ENCODE measurements at regions not wholly inside any gene's neighbourhood (a gene's known extent, or its start where the extent isn't known, plus 50 kb on each side); places are given as distances from the start of the nearest gene placed in this dataset.

DNA sequence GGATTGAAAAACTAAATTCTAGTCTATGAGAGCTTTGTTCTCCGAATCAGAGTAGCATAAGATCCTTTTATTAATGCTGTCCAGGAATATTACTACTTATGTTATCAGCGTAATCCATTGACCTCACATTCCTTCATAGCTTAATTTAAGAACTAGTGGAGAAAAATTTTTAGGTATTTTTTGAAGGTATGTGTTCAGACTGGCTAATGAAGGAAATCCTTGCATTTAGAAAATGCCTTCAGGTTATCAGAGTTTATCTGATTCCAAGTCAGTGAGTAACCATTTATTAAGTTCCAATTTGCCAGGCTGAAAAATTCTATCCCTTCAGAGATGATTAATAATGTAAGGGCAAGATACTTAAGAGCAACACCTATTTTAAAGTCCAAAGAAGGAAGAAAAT is 338.2 kb upstream of the B3GALT2 start:
- Histone ChIP-seq H3K27ac (no peak overlapping the region), H3K4me3 (no peak overlapping the region), H3K36me3 (replicated peaks; ENCODE audit: insufficient read depth, low read depth) (no peaks in the 10 kb centered on the region), H2AFZ (no peak overlapping the region), H3K9me2 (replicated peaks; ENCODE audit: insufficient read depth) (no peaks in the 10 kb centered on the region), H3K9me3 (ENCODE audit: low read depth) (no peaks in the 10 kb centered on the region), H3K79me2 (no peaks in the 10 kb centered on the region), H3K4me1 (ENCODE audit: insufficient read depth) (peaks cover 6% of the 10 kb centered on the region), H3K4me2 (no peak overlapping the region), H4K20me1 (ENCODE audit: insufficient read depth, poor library complexity, severe bottlenecking) (no peaks in the 10 kb centered on the region), H3K27me3 (no peaks in the 10 kb centered on the region)
- no peak for DNase-seq (ENCODE audit: low spot score)
- no peak for TF ChIP-seq EZH2 (IDR thresholded peaks at IDR 0.05; ENCODE audit: borderline replicate concordance)
- no peak for TF ChIP-seq EZH2phosphoT487 (IDR thresholded peaks at IDR 0.05; ENCODE audit: low read depth, severe bottlenecking, unreplicated experiment)
- TF ChIP-seq, protein P1, sequence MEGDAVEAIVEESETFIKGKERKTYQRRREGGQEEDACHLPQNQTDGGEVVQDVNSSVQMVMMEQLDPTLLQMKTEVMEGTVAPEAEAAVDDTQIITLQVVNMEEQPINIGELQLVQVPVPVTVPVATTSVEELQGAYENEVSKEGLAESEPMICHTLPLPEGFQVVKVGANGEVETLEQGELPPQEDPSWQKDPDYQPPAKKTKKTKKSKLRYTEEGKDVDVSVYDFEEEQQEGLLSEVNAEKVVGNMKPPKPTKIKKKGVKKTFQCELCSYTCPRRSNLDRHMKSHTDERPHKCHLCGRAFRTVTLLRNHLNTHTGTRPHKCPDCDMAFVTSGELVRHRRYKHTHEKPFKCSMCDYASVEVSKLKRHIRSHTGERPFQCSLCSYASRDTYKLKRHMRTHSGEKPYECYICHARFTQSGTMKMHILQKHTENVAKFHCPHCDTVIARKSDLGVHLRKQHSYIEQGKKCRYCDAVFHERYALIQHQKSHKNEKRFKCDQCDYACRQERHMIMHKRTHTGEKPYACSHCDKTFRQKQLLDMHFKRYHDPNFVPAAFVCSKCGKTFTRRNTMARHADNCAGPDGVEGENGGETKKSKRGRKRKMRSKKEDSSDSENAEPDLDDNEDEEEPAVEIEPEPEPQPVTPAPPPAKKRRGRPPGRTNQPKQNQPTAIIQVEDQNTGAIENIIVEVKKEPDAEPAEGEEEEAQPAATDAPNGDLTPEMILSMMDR (IDR thresholded peaks at IDR 0.05; ENCODE audit: poor library complexity), result no peak
- WGBS (ENCODE audit: low lambda C conversion rate, missing lambda C conversion rate), result 85% methylated on average over 2 of the region's 2 CpGs

DNA sequence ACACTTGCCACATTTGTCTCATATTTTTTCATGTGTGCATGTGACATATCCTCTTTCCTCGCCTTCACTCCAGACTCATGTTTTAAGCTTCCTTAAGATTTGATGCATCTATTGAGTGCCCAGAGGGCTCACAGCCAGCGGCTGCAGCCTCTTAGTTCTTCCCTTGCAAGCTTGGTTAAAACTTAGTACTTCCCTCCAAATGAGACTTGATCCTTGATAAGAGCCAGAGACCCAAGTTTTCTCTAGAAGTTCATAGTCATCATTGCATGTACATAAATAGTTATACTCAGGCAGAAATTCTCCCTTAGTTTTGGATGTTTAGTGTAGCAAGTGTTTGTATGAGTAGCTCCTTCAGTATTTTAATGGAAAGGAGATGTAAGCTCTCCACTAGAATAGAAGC is 337.6 kb upstream of the B3GALT2 start:
- 80% methylated on average over 2 of the region's 2 CpGs for WGBS (ENCODE audit: low lambda C conversion rate, missing lambda C conversion rate)
- DNase-seq (ENCODE audit: low spot score), result no peak
- H3K4me2 ChIP-seq, result no peak overlapping the region

DNA sequence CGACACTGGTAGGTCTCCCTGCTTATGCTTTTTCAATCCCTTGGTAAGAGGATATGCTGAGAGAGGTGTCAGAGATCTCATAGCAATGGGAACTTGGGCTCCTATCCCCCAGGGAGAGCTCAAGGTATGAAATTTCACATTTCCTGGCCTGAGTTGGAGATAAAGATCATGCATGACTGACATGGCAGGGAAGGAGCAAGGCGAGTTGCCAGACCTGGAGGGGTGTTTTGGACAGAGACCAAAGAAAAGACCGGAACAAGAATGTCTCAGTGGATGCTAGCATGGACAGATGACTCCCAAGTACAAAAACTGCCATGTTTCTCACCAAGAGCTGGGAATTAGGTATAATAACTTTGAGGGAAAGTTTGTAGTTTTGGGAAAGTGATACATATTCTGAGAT is 334.1 kb upstream of the B3GALT2 start:
- no peaks in the 10 kb centered on the region for H3K79me2 ChIP-seq
- TF ChIP-seq EZH2phosphoT487 (IDR thresholded peaks at IDR 0.05; ENCODE audit: low read depth, severe bottlenecking, unreplicated experiment) (no peak), EZH2 (IDR thresholded peaks at IDR 0.05; ENCODE audit: borderline replicate concordance) (no peak)
- TF ChIP-seq, protein P1 (IDR thresholded peaks at IDR 0.05; ENCODE audit: poor library complexity), result no peak
- no peaks in the 10 kb centered on the region for H3K27me3 ChIP-seq
- WGBS (ENCODE audit: low lambda C conversion rate, missing lambda C conversion rate), result 90% methylated on average over 3 of the region's 3 CpGs
- H3K9me3 ChIP-seq (ENCODE audit: low read depth), result no peaks in the 10 kb centered on the region
- H2AFZ ChIP-seq, result no peak overlapping the region
- H3K36me3 ChIP-seq (replicated peaks; ENCODE audit: insufficient read depth, low read depth), result no peaks in the 10 kb centered on the region
- H4K20me1 ChIP-seq (ENCODE audit: insufficient read depth, poor library complexity, severe bottlenecking), result no peaks in the 10 kb centered on the region
- no peak overlapping the region for H3K4me3 ChIP-seq
- no peak overlapping the region for H3K4me2 ChIP-seq
- no peak for DNase-seq (ENCODE audit: low spot score)
- no peak overlapping the region for H3K27ac ChIP-seq
- H3K9me2 ChIP-seq (replicated peaks; ENCODE audit: insufficient read depth), result no peaks in the 10 kb centered on the region
- H3K4me1 ChIP-seq (ENCODE audit: insufficient read depth), result peaks cover under 1% of the 10 kb centered on the region

More for the DNA sequence above, 337.6 kb upstream of the B3GALT2 start:
- Histone ChIP-seq H3K4me1 (ENCODE audit: insufficient read depth) (peaks cover 6% of the 10 kb centered on the region), H3K27ac (no peak overlapping the region), H3K9me2 (replicated peaks; ENCODE audit: insufficient read depth) (no peaks in the 10 kb centered on the region), H4K20me1 (ENCODE audit: insufficient read depth, poor library complexity, severe bottlenecking) (no peaks in the 10 kb centered on the region), H3K9me3 (ENCODE audit: low read depth) (no peaks in the 10 kb centered on the region), H3K27me3 (no peaks in the 10 kb centered on the region), H3K4me3 (no peak overlapping the region), H3K79me2 (no peaks in the 10 kb centered on the region), H3K36me3 (replicated peaks; ENCODE audit: insufficient read depth, low read depth) (no peaks in the 10 kb centered on the region), H2AFZ (no peak overlapping the region)
- TF ChIP-seq, protein P1 (IDR thresholded peaks at IDR 0.05; ENCODE audit: poor library complexity), result no peak
- TF ChIP-seq EZH2 (IDR thresholded peaks at IDR 0.05; ENCODE audit: borderline replicate concordance), result no peak
- TF ChIP-seq EZH2phosphoT487 (IDR thresholded peaks at IDR 0.05; ENCODE audit: low read depth, severe bottlenecking, unreplicated experiment), result no peak

DNA sequence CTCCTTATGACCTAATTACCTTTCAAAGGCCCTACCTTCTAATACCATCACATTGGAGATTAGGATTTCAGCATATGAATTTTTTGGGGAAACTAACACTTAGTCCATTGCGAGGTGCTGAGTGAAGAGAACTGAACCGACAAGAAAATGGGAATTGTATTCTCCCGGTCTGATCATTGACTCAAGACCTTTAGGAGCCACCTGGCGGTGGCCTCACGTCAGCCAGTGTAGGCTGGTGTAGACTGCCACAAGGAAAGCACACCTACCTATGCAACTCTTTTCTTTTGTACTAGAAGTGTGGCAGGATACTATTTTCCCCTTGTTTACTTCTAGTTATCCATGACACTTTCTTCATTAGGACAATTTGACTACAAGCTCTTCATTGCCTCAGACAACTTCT is 333.5 kb upstream of the B3GALT2 start:
- Histone ChIP-seq H3K79me2 (no peaks in the 10 kb centered on the region), H3K9me2 (replicated peaks; ENCODE audit: insufficient read depth) (no peaks in the 10 kb centered on the region), H3K4me2 (no peak overlapping the region), H3K27ac (no peak overlapping the region), H4K20me1 (ENCODE audit: insufficient read depth, poor library complexity, severe bottlenecking) (no peaks in the 10 kb centered on the region), H3K27me3 (no peaks in the 10 kb centered on the region), H3K4me3 (no peak overlapping the region), H3K36me3 (replicated peaks; ENCODE audit: insufficient read depth, low read depth) (no peaks in the 10 kb centered on the region), H2AFZ (no peak overlapping the region), H3K9me3 (ENCODE audit: low read depth) (no peaks in the 10 kb centered on the region), H3K4me1 (ENCODE audit: insufficient read depth) (no peaks in the 10 kb centered on the region)
- TF ChIP-seq EZH2 (IDR thresholded peaks at IDR 0.05; ENCODE audit: borderline replicate concordance) (no peak), EZH2phosphoT487 (IDR thresholded peaks at IDR 0.05; ENCODE audit: low read depth, severe bottlenecking, unreplicated experiment) (no peak)
- TF ChIP-seq, protein P1 (IDR thresholded peaks at IDR 0.05; ENCODE audit: poor library complexity), result no peak
- WGBS (ENCODE audit: low lambda C conversion rate, missing lambda C conversion rate), result 91% methylated on average over 5 of the region's 5 CpGs
- DNase-seq (ENCODE audit: low spot score), result no peak
